Effector CD8-positive, alpha-beta T cell (primary cell): ENCODE measurements at regions not wholly inside any gene's neighbourhood (a gene's known extent, or its start where the extent isn't known, plus 50 kb on each side); places are given as distances from the start of the nearest gene placed in this dataset.

Experiments
- DNase-seq: peaks from one replicate; lab custom pipeline; 2025; lab: John Stamatoyannopoulos, UW

DNA sequence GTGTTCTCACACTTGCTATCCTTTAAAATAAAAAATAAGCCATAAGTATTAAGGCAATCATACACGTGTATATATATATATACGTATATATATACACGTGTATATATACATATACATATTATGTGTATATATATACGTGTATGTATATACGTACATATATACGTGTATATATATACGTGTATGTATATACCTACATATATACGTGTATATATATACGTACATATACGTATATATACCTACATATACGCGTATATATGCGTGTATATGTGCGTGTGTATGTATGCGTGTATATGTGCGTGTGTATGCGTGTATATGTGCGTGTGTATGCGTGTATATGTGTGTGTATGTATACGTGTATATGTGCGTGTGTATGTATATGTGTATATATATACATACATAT, 477.3 kb upstream of the ARRDC4 start:
- no peak for DNase-seq

GRCh38 chr15:97490429-97490828, 470.1 kb upstream of the ARRDC4 start:
- DNase-seq: no peak

DNA sequence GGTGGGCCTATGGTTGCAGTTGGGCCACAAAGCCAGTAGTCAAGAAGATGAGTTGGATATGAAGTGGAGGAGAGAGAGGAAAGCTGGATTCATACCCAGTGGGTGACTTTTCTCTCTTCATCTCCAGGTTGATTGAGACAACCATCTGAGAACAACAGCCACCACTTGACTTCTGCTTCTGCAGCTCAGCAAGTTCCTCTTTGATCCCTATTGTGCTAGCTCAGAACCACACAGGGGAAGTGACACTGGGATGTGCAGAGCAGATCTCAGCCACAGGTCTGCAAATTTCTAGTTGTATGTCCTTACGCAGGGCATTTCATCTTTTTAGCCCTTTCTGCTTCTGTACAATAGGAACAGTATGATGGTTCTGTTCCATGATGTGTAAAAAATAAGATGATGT, 459.2 kb upstream of the ARRDC4 start:
- DNase-seq: no peak

GRCh38 chr15:97502038-97502437, 458.5 kb upstream of the ARRDC4 start:
- no peak for DNase-seq

DNA sequence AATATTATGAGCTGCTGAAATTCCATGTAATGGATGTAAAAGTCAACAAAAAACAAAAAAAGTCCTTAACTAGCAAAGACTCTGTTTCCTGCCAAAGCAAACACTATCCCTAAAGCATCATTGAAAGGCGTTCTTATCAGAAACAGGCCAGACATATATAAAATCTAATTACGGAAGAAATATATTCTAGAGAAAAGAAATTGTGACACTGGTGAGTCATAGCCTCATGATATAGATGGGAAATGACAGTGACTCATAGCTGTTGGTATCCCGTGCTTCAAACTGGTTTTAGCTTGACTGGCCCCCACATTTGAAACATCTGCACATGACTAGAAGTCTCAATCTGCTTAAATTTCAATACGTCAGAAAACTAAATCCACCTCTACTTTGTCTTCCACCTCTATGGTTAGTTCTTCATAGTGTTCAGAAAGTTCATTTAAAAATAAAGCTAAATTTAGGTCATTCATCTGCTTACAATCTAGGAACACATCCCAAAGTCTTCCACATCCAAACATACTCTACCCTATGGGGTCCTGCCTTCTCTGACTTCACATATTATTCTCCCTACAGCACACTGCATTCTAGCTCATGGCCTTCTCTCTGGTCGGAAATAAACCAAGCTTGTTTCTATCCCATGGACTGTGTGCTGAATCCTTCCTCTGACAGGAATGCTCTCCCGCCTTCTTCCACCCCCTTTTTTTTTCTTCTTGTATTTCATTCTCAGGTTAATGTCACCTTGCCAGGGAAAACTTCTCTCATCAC, 456.3 kb upstream of the ARRDC4 start:
- DNase-seq: no peak

DNA sequence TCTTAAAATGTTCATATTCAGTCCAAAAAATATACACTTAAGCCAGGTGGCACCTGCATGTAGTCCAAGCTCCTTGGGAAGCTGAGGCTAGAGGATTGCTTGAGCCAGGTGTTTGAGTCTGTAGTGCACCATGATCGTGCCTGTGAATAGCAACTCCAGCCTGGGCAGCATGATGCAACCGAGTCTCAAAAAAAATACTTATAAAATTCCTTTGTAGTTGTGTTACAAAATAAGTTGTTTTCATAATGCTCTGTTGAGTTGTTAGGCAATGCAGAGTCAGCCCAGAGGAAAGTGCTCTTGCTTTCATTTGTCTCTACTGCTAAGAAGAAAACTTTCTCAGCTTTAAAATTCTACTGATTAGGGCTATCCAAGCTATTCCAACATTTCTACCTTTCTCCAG, 442.8 kb upstream of the ARRDC4 start:
- DNase-seq: no peak

DNA sequence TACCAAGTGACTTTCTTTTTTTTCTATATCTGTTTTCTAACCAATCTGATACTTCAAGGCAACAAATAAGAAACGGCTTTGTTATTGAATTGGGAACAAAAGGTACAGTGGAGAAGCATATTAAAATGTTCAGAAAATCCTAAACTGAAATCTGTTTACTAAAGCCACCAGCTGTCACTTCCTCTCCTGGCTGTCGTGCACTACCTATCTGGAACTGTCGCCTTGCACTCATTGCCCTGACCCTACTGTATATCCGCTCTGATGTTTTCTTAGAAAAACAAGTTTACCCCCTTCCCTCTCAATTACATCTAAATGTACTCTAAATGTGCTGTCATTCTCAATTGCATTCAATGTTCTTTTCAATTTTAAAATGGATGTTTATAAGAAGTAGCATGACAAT, 439.8 kb upstream of the ARRDC4 start:
- no peak for DNase-seq

DNA sequence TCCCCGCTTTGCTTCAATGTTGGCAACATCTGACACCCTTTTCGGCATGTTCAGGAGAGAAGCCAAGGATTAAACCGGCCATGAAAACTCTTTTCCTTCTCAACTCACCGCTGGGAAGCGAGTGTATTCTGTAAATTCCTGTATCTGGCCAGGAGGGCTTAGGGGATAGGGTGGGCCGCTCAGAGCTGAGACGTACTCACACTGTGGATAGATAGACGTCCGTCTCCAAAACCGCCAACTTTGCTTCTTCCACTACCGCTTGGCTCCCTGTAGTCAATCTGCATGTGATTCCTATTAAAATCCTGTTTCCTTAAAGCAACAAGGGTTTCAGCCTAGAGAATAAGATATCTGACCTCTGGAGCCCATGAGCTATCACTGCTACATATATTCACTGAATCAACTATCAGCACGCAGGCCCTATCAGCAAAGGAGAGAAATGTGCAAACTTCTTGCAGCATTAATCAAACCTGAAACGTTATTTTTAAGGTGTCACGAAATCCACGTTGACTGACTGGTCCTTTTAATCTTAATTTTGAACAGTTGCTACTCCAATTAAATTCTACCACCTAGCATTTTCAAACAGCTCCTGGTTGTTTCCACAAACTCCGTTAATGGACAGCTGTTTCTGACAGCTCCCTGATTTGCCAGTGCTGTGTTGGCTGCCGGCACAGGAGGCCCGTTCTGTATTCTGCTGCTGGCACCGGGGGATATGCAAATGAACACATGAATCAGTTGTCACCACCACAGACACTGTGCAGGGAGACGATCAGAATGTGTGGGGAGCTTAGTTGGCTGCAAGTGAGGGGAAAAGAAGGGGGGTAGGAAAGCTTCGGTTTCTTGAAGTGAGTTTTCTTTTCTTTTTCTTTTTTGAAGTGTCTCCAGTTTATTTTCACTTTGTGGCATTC, 438.9 kb upstream of the ARRDC4 start:
- DNase-seq: no peak

DNA sequence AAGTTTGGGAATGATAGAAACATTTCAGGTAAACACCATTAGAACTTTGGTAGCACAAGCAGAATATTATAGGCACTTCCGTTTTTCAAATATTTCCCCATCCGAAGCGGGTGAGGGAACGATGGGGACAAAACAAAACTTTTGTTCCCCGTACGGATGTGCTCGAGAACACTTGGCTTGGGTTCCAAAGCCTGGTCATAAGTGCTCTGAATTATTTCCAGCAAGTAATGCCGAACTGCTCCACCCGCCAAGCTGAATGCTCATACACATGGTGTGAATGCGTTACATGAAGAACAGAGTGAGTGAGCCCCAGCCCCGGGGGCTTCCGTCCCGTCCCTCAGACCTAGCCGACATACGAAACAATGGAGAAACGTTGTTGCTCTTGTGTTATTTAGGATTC, 438.2 kb upstream of the ARRDC4 start:
- DNase-seq: no peak

- DNase-seq: no peak
Measured at GRCh38 chr15:97525809-97526208, 434.7 kb upstream of the ARRDC4 start.

DNA sequence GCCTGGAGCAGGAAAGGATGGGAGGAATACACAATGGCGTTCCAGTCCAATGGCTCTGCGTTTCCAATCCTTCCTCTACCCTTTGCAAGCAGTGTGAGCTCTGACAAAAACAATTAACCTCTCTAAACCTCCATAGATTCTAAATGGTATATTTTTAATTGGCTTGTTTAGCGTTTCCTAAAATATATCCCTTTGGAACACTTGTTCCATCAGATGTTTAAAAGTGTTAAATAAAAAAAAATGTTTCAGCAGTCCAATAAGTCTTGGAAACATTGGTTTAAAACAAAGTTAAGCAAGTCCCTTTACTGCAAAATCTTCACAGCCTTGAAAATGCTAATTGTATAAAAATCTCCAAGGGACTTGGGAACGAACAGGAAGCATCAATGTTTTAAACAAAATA, 432.3 kb upstream of the ARRDC4 start:
- no peak for DNase-seq

DNA sequence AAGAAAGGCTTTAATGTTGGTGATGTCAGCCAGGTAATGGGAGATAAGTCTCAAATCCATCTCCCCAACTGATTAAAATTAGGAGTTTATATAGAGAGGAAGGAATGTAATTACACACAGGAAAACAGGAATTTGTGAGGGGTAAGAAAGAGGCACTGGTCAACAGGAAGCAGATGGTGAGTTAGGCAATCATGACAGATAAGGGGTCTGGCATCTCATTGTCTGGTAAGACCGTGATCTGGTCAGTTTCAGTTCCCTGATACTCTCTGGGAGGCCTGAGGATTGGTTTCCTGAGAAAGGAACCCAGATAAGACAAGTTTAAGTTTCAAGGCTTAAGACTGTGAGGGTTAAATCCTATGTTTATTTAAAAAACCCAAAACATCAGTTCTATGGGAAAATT, 414.7 kb upstream of the ARRDC4 start:
- no peak for DNase-seq

GRCh38 chr15:97547381-97547780, 413.1 kb upstream of the ARRDC4 start:
- DNase-seq: no peak

DNA sequence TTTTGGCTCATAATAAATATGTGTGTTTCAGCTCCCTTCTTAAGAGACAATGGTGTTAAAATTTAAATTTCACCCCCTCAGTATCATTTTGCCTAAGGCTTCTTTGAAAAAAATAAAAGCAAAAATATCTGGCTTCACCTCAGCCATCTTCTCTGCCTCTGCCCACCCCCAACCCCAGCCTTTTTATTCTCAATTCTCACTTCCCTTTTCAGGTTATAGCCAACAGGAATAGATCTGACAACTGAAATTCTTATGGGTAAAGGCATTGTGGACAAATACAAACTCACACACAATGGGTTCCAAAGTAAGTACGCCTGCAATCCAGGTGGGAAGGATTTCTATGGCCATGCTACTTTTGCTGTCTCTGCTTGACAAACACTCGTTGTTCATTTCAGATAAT, 399.0 kb upstream of the ARRDC4 start:
- DNase-seq: no peak

DNA sequence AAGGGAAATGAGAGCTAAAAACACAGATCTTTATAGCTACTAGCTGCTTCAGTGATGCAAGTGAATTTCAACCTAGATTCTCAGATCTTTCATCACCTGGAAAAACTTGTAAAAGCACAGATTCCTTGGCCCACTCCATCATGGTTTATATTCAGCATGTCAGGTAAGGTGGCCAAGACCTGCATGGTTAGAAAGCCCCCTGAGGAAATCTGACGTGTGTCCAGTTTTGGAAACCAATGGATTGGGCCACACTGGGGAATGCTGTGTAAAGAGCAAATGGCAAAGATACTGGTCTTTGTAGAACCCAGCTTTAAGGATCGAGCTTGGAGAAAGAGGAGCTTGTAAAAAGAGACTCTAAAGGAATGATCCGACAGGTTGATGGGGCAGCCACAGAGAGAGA, 397.0 kb upstream of the ARRDC4 start:
- DNase-seq: no peak

DNA sequence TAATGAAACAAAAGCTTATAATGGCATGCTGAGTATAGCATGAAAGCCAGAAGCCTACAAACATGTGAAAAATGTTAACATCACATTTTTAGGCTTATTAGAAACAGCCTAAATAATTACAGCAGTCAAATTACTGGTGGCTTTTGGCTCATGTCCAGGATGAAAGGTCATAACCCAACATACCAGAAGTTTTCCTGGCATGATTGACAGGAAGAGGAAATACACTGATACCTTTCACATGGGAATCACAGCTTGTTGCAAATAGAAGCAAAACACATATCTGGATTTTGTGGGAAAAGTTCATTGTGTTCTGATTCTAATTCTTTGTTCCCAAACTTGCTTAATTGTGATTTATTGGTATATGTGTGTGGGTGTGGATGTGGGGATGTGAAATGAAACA, 393.5 kb upstream of the ARRDC4 start:
- DNase-seq: no peak

DNA sequence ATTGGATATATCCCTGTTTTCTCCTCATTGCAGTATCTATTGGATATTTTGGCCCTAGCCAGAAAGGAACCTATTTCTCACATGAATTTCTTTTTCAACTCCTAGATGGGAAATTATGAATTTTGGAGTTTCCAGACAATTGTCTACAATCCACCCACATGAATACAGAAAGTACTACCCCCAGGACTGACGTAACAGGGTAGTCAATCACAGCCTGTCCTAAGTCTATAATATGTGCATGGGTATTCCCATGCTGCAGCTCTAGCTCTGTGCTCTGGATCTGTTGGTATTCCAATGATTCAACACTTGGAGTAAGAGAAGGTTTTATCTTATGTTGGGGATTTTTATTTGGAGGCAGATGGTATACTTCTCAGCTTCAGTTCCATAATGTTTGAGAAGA, 393.1 kb upstream of the ARRDC4 start:
- DNase-seq: no peak

GRCh38 chr15:97576929-97577645, 383.4 kb upstream of the ARRDC4 start:
- DNase-seq: no peak

GRCh38 chr15:97585408-97585807, 375.1 kb upstream of the ARRDC4 start:
- no peak for DNase-seq

DNA sequence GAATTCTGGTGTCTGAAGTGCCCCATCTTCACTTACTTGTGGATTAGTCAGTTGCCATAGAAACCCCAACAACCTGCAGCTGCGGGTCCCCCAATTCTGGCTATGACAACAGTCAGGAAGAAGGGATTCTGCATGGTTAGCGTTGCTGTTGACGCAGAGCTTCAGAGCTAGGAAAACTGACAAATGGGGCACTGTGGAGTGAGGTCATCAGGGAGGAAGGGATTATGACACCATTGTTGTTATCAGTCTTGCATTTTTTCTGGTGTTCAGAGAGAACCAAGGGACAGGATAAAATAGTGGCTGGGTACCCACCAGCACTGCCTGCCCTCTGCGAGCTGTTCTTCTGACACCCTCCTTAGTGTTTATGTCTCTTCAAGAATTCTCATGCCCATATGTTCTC, 367.7 kb upstream of the ARRDC4 start:
- DNase-seq: no peak

- no peak for DNase-seq
Measured at GRCh38 chr15:97597801-97598200, 362.7 kb upstream of the ARRDC4 start.

DNA sequence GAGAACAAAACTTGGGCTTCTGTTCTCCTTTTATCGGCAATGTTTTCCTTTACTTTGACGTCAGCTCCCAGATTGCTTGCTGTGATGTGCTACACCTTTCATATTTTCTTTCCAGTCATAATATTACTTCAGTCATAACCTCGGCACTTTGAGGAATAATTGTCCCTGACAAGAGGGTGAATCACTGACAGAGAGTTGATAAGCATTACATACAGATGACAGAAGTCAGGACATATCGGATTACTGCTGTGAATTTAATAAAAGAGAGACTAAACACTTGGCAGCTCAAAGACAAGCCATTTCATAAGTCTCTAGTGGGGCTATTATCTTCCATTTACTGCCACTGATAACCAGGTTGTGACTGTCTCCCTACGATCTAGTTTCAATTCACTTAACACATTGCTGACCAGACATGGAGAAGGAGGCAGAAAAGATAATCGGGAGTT, 362.1 kb upstream of the ARRDC4 start:
- no peak for DNase-seq

- DNase-seq: no peak
Measured at GRCh38 chr15:97600190-97600589, 360.3 kb upstream of the ARRDC4 start.
